Choroid plexus epithelial cell (primary cell): ENCODE measurements at regions not wholly inside any gene's neighbourhood (a gene's known extent, or its start where the extent isn't known, plus 50 kb on each side); places are given as distances from the start of the nearest gene placed in this dataset.

Source experiments
- DNase-seq: peaks from one replicate; pipeline ENCODE4 v3.0.0-alpha.2; 2010; ENCODE audit warnings: low read depth
- H3K4me3 ChIP-seq: 2 replicates; pipeline ENCODE4 v1.5.1; 2011; ENCODE audit warnings: low read depth, mild to moderate bottlenecking, control low read depth, low read length, moderate library complexity
- TF ChIP-seq, protein P1 (sequence below): conservative IDR thresholded peaks from 2 replicates; pipeline ENCODE4 v1.5.1; 2011; ENCODE audit warnings: low read depth, mild to moderate bottlenecking, control low read depth, inconsistent platforms, low read length, moderate library complexity

DNA sequence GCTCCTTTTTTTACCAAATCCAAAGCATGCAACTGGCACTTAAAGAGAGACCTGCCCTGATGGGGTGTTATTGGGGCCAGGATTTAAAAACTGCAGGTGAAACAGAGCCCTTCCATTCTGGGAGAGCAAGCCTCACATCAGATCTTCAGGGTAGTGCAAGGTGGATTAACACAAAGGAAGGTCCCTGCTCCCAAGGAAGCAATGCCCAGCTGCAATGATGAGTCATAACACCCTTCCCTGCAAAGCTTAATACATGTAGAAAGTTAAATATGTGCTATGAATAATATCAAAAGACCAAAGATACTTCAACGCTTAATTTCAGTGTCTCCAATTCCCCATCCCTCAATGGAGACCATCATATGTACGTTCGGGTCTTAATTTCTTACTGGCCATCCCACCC lies 508.0 kb downstream of the OMA1 start:
- no peak for DNase-seq
- TF ChIP-seq, protein P1, sequence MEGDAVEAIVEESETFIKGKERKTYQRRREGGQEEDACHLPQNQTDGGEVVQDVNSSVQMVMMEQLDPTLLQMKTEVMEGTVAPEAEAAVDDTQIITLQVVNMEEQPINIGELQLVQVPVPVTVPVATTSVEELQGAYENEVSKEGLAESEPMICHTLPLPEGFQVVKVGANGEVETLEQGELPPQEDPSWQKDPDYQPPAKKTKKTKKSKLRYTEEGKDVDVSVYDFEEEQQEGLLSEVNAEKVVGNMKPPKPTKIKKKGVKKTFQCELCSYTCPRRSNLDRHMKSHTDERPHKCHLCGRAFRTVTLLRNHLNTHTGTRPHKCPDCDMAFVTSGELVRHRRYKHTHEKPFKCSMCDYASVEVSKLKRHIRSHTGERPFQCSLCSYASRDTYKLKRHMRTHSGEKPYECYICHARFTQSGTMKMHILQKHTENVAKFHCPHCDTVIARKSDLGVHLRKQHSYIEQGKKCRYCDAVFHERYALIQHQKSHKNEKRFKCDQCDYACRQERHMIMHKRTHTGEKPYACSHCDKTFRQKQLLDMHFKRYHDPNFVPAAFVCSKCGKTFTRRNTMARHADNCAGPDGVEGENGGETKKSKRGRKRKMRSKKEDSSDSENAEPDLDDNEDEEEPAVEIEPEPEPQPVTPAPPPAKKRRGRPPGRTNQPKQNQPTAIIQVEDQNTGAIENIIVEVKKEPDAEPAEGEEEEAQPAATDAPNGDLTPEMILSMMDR = no peak
- H3K4me3 ChIP-seq = no peak overlapping the region

- no peak overlapping the region for H3K4me3 ChIP-seq
- DNase-seq = no peak
- TF ChIP-seq, protein P1 = no peak
These were observed 511.0 kb downstream of the OMA1 start for GRCh38 chr1:58035523-58035922.

GRCh38 chr1:58033311-58033710 lies 513.2 kb downstream of the OMA1 start:
- TF ChIP-seq, protein P1 = no peak
- no peak overlapping the region for H3K4me3 ChIP-seq
- DNase-seq = no peak

- TF ChIP-seq, protein P1 = no peak
- no peak for DNase-seq
- no peak overlapping the region for H3K4me3 ChIP-seq
These were observed 513.9 kb downstream of the OMA1 start for GRCh38 chr1:58032611-58033073.

DNA sequence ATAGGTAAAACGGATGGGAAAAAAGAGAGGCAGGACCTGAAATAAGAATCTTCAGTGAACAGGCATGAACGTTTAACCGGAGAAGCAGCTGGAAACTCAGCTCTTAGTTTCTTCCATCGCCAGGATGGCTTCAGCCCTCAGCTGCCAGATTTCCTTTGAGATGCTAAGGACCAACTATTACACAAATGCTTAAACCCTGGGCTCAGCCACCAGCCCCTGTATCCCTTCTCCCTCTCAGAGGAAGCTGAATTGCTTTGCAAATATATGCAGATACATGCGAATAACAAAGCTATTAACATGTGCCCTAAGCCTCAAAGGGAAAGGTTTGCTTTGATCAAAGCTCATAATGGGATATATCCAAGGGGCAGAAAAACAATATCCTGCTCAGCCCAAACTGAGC lies 515.1 kb downstream of the OMA1 start:
- H3K4me3 ChIP-seq = no peak overlapping the region
- TF ChIP-seq, protein P1 = no peak
- DNase-seq = no peak

GRCh38 chr1:58030456-58030855 lies 516.1 kb downstream of the OMA1 start:
- no peak overlapping the region for H3K4me3 ChIP-seq
- TF ChIP-seq, protein P1 = no peak
- DNase-seq = no peak

GRCh38 chr1:58017641-58018040 lies 528.9 kb downstream of the OMA1 start:
- no peak overlapping the region for H3K4me3 ChIP-seq
- TF ChIP-seq, protein P1 = no peak
- DNase-seq = no peak
